Ammon's horn (tissue), 1 donor: ENCODE measurements at regions not wholly inside any gene's neighbourhood (a gene's known extent, or its start where the extent isn't known, plus 50 kb on each side); places are given as distances from the start of the nearest gene placed in this dataset.
"Not testable (repeated sequence)": the region's sequence is repeated elsewhere in the genome, so short reads cannot be mapped to it uniquely, and the experiment has no call there.

Experiments used
- DNase-seq: peaks from one replicate; pipeline ENCODE4 v3.0.0-alpha.2; 2016; ENCODE audit warnings: low spot score

DNA sequence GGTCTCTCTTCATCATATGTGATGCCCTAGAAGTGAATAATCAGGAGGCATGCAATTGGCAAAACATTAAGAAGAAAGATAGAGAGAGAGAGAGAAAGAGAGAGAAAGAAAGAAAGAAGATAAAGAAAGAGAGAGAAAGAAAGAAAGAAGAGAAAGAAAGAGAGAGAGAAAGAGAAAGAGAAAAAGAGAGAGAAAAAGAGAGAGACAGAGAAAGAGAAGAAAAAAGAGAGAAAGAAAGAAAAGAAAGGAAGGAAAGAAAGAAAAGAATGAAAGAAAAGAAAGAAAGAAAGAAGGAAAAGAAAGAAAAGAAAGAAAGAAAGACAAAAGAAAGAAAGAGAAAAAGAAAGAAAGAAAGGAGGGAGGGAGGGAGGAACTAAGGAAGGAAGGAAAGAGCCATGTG lies 318.9 kb downstream of the ICE1 start:
- no peak for DNase-seq

- DNase-seq = no peak
These were observed 317.0 kb downstream of the ICE1 start for GRCh38 chr5:5739490-5739945.

GRCh38 chr5:5738797-5739489 lies 316.5 kb downstream of the ICE1 start:
- no peak for DNase-seq

GRCh38 chr5:5736007-5736406 lies 313.5 kb downstream of the ICE1 start:
- no peak for DNase-seq

- not testable (repeated sequence) for DNase-seq
These were observed 310.6 kb downstream of the ICE1 start for GRCh38 chr5:5733058-5733457.

DNA sequence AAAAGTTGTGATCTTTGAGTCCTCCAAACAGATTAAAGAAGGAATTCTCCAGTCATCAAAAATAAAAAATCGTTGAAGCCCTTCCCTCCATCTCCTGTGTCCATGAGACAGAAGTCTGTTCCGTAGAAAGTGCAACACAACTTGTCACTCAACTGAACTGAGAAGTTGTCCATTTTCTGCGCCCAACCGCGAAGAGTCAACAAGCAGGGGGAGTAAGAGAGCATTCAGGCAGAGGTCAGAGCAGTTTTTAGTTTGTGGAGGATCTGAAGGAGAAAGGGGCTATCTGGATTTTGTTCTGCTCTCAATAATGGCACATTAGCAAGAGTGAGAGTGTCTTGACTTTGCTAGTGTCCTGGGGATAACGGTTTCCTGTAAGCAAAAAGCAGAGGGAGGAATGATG lies 303.9 kb downstream of the ICE1 start:
- no peak for DNase-seq

GRCh38 chr5:5721881-5722280 lies 299.4 kb downstream of the ICE1 start:
- no peak for DNase-seq

GRCh38 chr5:5719292-5719691 lies 296.8 kb downstream of the ICE1 start:
- no peak for DNase-seq

DNA sequence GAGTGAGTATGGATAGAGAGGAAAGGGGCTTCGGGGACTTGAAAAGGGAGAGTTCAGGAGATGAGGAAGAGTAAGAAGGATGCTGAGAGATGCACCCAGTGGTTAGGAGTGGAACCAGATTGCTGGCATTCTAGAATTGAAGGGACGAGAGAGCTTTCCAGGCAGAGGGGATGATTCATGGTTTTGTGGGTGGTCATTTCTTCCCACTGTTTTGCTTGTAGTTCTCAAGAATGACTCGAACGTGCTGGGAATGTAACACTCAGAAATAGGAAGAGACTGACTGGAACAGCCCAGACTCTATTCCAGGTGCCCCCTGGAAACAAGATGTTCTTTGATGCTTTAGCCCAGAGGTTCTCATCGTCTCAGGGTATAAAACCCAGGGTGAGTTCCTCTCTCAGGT lies 294.2 kb downstream of the ICE1 start:
- no peak for DNase-seq

DNA sequence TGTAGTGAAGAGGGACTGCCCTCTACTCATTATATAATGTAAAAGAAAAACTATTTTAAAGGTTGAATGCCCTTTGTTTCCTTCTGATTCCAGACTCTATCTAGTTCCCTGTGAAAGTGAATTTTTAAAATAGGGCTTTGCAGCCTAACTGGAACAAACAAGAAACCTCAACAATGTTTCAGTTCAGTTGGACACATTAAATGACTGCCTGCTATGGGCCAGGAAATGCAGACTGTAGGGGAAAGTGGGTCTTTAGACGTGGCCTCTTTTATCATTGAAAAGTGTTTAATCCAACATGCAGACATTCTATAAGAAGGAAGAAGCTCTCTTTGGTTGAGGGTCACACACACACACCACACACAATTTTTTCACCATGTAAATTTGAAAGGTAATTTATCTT lies 289.1 kb downstream of the ICE1 start:
- no peak for DNase-seq

GRCh38 chr5:5711112-5711511 lies 288.6 kb downstream of the ICE1 start:
- no peak for DNase-seq

- peak; percentile 16 for DNase-seq
These were observed 288.0 kb downstream of the ICE1 start for GRCh38 chr5:5710471-5710870.

DNA sequence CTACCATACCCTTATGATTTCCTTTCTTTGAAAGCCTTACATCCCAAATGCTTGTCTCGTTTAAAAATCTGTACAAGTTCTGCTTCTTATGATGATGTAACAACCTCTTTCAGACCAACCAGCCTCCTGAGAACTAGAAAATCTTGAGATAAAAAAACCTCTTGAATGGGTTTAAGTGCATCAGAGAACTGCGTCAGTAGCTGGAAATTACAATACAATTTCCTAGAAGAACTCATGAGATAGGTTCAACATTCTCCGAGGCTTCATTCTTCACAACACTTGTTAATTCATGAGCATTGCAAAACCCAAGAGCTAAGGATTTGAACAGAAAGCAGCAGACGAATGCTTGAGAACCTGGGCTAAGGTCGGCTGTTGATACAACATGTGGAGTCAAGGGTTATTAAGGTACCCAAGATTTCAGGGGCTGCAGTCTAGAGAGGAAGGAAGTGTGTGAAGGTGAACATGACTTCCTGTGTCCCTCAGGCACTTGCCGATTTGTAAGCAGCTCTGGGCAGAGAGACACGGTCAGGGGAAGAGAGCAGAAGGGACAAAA lies 286.0 kb downstream of the ICE1 start:
- DNase-seq = no peak

GRCh38 chr5:5705010-5705409 lies 282.5 kb downstream of the ICE1 start:
- no peak for DNase-seq

GRCh38 chr5:5704352-5704751 lies 281.9 kb downstream of the ICE1 start:
- no peak for DNase-seq

- no peak for DNase-seq
These were observed 280.5 kb downstream of the ICE1 start for GRCh38 chr5:5702934-5703333.

- no peak for DNase-seq
These were observed 278.1 kb downstream of the ICE1 start for GRCh38 chr5:5700549-5700948.

DNA sequence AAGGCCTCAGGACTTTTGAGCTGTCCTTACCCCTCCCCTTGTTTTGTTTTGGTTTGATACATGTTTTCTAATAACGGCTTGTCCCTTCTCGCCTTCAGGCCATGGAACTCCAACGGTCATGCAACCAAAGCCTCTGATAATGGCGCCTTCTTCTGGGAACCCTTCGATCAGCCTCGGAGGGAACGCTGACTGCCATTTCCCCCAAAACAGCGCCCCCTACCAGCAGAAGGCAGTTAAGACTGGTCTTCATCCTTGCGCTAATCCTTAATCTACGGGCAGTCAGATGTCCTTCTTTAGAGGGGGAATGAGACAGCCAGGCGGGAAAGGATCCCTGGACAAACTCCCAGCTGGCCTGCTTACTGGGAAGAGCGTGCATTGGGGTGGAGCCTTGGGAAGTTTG lies 276.6 kb downstream of the ICE1 start:
- DNase-seq = no peak

DNA sequence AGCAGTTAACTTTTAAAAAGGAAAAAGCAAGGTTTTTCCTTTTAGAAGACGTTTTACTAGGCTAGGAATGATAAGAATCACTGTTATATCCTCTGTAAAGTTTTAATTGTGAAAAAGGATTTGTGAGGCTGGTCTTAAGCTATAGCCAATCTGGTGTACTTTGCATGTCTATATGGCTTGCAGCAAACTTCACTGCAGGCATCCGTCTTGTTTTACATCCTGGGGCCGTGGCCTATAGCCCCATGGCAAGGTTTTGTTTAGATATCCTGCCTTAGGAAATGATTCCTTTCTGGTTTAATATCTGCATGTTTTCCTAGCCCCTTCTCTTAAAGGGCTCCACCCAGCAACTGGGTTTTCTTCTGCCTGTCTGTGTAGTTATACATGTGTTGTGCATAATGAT lies 272.8 kb downstream of the ICE1 start:
- no peak for DNase-seq

DNA sequence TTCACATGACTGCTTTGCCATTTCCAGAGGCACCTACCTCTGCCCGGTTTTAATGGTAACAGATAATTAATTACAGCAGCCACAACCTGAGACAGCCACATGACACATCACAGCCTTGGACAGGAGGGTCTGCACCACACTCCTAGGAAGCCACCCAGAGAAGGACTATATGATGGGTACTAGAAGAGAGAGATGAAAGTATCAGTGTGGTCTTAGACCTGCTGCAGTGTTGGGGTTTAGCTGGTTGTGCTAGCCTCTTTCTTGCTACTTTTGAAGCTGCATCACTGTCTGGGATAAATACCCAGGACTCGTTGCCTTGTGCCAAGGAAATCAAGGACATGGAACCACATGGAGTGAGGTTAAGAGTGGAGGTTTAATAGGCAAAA lies 266.4 kb downstream of the ICE1 start:
- no peak for DNase-seq

DNA sequence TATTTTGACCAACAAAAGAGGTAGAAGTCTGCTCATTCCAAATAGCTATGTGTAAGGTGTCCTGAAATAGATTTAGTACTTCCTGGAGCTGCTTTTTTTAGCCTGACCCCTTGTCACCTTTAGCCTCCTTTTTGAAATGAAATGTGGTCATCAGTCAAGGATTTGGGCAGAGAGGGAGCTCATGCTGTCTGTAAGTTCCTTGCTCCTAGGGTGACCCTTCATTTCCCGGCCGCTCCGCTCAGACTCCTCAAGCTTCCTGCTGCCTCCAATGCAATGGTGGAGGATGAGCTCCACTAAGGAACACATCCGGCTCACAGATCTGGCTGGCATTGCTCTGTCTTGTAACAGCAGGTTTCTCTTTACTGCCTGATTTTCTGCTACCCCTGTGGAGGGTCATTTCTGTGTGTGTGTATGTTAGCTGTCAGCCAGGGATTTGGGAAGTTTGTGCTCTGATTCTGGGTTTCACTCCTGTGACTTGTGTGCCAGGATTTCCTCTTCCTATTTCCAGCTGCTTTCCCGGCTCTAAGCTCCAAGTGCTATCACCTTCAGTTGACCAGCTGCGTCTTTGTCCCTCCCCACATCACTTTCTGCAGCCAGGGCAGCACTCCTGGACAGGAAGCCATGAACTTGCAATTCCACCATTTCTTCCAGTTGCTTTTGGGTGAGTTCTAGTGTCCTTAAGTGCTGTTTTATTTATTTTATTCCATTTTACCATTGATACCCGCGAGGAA lies 265.9 kb downstream of the ICE1 start:
- no peak for DNase-seq

DNA sequence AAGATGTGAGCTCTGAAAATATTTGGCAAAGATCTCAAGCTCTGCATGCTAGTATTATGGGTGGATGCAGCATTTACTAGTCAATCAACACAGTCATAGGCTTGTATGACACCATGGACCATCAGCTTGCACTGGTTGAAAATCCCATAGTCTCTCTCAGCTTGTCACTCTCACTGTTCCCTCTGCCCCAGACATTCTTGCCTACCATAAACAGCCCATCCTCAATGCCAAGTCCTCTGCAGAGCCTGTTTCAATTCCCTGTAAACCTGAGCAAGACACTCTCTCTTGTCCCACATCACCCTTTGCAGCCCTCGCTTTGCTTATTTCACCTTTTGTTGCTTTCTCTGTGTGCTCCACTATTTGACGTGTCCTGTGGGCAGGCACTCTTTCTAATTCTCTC lies 264.6 kb downstream of the ICE1 start:
- no peak for DNase-seq

DNA sequence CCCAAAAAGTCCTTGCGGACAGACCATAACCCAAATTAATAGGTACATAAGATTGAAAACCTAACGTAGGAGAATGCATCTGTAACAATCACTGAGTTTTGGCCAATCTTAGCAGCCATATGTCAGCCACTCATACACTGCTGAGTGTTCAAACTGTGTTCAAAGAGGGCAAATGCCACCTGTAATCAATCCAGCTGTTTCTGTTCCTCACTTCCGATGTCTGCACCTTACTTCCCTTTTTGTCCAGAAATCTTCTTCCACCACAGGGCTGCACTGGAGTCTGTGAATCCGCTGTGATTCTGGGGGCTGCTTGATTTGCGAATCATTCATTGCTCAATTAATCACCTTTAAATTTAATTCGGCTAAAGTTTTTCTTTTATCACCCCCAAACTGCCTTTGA lies 263.9 kb downstream of the ICE1 start:
- no peak for DNase-seq

GRCh38 chr5:5685737-5686136 lies 263.3 kb downstream of the ICE1 start:
- DNase-seq = no peak
